ENCODE measurements at regions not wholly inside any gene's neighbourhood (a gene's known extent, or its start where the extent isn't known, plus 50 kb on each side); places are given as distances from the start of the nearest gene placed in this dataset.
"Not testable (repeated sequence)": the region's sequence is repeated elsewhere in the genome, so short reads cannot be mapped to it uniquely, and the experiment has no call there.

DNA sequence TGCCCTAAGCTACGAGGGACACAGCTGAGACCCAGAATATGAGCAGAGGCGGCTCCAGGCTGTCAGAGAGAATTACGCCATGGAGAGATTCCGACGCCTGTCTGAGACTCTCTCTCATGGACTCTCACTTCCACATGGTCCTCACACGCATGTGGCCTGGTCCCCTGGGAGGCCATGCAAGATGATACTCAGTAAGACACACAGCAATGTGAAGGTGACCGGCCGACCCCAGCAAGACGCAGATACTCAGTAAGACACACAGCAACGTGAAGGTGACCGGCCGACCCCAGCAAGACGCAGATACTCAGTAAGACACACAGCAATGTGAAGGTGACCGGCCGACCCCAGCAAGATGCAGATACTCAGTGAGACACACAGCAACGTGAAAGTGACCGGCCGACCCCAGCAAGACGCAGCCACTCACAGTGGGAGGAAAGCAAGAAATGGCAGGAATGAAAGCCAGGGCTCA is 400.8 kb upstream of the MYT1L start:
- no peak for DNase-seq

DNA sequence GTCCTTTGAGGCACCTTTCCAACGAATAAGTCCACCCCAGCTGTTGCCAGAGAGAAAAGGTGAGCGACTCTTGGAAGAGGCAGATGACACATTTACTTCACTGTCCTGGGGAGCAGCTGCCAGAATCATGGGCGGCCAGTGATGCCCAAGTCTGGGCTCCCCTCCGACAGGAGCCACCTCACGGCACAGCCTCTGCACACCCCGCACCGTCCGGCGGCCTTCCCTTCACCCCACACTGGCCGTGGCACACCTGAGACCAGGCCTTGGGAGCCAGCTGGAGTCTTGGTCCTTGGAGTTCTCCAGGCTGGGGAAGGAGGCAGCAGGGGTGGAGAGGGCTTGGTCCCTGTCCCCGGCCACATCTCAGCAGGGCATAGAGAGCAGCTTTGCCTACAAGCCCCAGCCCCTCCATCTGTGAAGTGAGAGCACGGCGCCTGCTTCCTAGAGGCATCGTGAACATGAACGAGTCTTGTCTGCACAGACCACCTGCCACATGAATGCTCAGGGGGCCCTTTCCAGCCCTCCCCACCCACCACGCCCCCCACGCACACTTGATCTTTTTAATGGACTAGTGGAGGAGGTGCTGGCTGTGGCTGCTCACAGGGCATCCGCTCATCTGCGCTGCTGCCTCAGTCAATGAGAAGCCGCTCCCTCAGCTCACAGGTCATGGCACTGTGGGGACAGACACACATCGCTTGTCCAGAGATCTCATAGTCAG is 400.2 kb upstream of the MYT1L start:
- DNase-seq, result no peak

DNA sequence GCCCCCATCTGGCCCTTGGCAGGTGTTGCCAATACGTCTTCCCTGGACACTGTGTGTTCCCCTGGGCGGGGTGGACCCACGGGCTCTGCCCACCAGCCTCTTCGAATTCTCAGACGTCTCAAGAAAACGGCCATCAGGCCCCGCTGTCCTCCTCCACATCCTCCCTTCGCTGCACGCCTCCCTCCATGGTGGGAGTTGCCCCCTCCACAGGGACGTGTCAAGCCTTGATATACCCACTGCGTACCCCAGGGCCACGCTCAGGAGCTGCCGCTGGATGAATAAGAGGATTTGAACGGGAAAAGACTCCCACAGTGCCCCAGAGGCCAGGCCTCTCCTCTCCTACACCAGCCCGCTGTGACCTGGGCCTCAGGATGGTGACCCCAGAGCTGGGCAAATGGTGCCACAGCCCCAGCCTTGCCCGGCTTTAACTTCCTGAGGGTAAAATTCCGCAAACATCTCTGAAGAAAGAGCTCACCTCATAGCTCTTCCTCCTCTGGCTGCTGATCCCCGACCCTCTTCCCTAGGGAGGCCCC is 399.3 kb upstream of the MYT1L start:
- no peak for DNase-seq

DNA sequence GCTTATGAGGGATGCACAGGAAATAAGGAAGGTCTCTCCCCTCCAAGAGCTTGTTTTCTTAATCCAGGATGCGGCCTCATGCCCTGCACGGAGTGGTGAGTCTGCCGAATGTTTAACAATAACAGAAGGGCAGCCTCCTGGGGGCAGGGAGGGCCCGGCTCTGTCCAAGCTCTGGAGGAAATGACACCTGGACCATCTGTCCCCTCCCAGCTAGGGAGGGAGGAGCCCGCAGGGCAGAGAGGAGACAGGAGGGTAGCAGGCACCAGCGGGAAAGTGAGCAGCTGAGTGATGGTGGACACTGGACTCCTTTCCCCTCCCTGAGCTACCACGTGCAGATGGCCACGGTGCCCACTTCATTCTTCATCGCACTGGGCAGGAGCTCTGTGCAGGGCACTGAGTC is 398.2 kb upstream of the MYT1L start:
- no peak for DNase-seq

DNA sequence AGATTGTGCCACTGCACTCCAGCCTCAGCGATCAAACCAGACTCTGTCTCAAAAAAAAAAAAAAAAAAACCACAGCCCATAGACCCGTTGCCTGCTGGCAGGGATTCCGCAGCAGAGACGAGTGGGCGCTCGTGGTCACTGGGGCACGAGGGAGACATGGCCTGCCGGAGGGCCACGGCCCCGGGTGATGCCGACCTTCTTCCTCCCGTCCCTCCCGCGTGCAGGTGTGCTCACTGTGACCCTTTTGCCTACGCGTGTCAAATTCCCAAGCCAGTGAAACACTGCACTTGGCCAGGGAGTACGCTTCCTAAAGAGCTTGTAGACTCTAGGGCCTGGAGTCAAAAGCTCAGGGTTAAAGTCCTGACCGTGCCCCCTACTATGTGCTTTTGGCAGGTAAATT is 397.6 kb upstream of the MYT1L start:
- no peak for DNase-seq

- no peak for DNase-seq
Observed at GRCh38 chr2:2727876-2728511, 396.9 kb upstream of the MYT1L start.

- no peak for DNase-seq
Observed at GRCh38 chr2:2726163-2726562, 395.1 kb upstream of the MYT1L start.

DNA sequence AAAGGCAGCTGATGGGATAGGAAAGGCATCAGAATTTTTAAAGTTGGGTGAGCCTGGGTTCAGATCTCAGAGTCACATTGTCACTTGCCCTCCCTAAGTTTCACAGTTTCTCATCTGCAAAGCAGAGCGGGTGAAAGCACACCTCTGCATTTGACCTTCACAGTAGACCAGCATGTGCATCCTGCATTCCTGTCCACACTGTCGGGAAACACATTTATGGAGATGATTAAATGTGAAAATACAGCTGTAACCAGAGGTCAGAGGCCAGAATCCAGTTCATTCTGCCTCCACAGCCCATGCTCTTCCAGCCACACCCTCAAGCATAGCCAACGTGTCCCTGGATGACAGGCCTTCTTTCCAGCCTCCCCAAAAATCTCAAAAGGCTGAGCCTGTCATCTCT is 392.0 kb upstream of the MYT1L start:
- DNase-seq, result no peak

GRCh38 chr2:2721296-2721835 is 390.3 kb upstream of the MYT1L start:
- no peak for DNase-seq

DNA sequence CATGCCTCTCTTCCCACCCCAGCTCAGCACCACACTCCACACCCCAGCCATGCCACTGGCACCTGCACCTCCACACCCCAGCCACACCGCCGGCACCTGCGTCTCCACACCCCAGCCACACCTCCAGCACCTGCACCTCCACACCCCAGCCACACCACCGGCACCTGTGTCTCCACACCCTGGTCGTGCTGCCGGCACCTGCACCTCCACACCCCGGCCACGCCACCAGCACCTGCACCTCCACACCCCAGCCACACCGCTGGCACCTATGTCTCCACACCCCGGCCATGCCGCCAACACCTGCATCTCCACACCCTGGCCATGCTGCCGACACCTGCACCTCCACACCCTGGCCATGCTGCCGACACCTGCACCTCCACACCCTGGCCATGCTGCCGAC is 389.7 kb upstream of the MYT1L start:
- DNase-seq, result not testable (repeated sequence)

DNA sequence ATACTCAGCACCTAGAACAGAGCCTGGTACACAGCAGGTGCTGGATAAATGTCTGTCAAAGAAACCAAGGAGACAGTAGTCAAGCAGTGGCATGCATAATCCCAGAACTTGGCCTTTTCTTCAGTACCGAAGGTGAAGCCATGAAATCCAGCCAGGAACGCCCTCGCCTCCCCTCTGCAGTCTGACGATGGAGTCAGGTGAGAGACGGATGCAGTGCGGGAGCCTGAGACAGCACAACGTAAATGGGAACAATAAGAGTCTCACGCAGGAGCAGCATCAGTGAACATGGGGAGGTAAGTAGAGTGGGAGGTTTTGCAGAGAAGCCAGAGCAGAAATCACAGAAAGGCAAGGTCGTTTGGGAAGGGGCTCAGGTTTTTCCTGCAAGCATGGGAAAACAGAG is 389.3 kb upstream of the MYT1L start:
- DNase-seq, result no peak

DNA sequence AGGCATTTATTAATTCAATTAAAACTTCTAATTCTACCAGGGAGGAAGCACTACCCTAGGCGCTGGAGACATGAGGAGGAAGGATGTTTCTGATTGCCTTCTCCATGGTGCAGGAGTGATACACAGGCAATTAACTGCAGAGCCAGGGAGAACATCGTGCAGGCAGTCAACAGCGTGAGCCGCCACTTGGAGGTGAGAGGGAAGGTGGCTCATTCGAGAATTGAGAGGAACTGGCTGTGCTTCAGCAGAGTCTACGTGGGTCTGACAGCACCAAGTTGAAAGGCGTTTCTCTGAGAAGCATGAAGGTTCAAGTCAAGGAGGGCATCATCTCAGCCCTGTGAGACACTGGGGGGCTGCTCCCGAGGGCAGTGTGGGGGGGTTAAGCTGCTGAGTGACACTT is 388.7 kb upstream of the MYT1L start:
- no peak for DNase-seq

- no peak for DNase-seq
Observed at GRCh38 chr2:2719015-2719414, 387.9 kb upstream of the MYT1L start.

GRCh38 chr2:2717406-2717805 is 386.3 kb upstream of the MYT1L start:
- no peak for DNase-seq

DNA sequence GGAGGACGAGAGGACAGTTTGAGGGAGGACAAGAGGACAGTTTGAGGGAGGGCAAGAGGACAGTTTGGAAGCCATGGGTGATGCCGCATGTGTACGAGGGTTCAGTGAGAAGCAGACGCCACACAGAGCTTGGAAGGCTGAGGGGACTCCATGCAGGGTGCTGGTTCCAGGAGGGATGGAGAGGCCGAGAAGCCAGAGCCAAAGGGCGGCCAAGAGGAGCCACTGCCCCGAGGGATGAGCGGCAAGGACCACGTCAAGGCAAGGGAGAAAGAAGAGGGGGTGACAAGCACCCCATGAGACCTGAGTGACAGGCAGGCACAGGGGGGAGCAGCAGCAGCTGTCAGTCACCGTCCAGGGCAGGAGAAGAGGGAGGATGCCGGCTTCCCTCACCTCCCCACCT is 385.7 kb upstream of the MYT1L start:
- DNase-seq, result no peak

DNA sequence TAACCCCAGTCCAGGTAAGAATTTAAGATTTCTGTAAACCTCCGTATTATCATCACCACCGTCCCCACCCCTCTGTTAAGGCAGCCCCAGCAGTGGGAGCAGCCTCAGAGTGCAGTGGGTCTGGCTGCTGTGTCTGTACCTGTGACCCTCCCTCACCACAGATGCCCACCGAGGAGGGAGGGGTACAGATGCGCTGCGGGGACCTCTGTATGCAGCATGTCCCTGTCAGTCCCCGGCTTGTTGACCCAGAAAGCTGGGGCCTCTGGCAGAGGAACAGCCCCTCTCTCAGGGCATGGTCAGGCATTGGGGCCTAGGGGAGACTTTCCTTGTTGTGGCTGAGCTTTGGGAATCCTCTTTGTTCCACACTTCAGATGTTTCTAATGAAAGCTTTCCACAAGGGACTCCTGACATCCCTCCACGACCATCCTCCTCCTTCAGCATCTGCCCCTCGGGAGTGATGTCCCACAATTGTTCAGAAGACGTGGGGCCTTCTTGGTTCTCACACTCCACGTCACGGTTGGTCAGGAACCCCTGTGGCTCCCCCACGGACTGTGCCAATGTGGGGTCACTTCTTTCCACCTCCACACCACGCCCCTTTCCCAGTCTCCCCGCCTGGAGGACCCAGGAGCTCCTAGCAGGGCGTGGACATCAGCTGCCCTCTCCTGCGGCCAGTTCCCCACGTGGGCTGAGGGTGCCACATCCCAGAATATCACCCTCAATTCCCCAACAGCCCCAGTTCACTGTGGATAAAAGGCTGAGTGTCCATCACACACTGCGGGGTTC is 384.2 kb upstream of the MYT1L start:
- DNase-seq, result no peak

GRCh38 chr2:2714408-2714807 is 383.3 kb upstream of the MYT1L start:
- DNase-seq, result no peak

DNA sequence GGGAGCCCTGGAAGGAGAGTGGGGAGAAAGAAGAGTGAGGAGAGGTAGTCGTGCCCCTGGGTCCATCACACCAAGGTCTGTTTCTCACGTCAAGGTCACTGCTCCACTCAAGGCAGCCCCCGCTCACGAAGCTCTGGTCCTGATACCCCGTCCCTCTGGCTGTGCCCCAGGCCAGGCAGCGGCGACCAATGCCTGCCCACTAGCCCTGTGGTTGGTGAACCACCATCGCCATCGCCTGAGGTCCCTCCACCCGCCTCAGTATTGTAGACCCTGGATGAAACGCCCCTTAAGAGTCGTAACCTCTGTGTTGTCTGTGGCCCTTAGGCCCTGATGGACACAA is 378.3 kb upstream of the MYT1L start:
- no peak for DNase-seq

GRCh38 chr2:2708575-2709430 is 377.7 kb upstream of the MYT1L start:
- no peak for DNase-seq

GRCh38 chr2:2707206-2707991 is 376.3 kb upstream of the MYT1L start:
- no peak for DNase-seq

DNA sequence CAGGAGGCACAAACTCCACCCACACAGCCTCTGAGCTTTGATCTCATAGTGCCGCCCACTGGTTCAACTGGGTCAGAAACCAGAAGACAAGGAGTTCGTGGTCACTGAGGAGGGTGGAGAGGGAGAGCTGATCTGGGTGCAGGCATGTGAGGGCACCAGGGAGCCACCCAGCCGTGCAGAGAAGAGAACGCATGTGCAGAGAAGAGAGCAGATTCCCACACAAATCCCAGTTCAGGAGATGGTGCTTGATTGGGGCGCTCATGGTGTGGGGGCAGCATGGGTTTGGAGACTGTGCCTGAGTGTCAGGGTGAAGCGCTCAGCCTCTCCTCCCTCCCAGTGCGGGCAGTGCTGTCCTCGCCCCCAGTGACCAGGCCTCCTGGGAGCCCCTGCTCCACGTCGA is 375.2 kb upstream of the MYT1L start:
- no peak for DNase-seq

- DNase-seq, result no peak
Observed at GRCh38 chr2:2705871-2706270, 374.8 kb upstream of the MYT1L start.

All from NCI-H1105 (cell line).